GM23338 (cell line): ENCODE measurements at regions not wholly inside any gene's neighbourhood (a gene's known extent, or its start where the extent isn't known, plus 50 kb on each side); places are given as distances from the start of the nearest gene placed in this dataset.

Source experiments
- ATAC-seq: fragments of 200-7000 bp; cut with Tn5 transposase; 3 replicates; pipeline ENCODE4 v1.9.1; 2020
- DNase-seq: peaks from one replicate; pipeline ENCODE4 v3.0.0-alpha.2; 2015; ENCODE audit warnings: low spot score
- H2AFZ ChIP-seq: fragments of 200-600 bp; sonication (generic); 2 replicates; pipeline ENCODE4 v1.8.0; 2016; ENCODE audit warnings: antibody characterized with exemption, mild to moderate bottlenecking, moderate library complexity
- H3F3A ChIP-seq: fragments of 200-600 bp; sonication (generic); replicated peaks from 2 replicates; pipeline ENCODE4 v1.8.0; 2017; ENCODE audit warnings: antibody characterized with exemption, mixed run types, low read depth
- H3K27ac ChIP-seq: fragments of 200-600 bp; sonication (generic); 2 replicates; pipeline ENCODE4 v1.6.1; 2016; ENCODE audit warnings: low read depth
- H3K27me3 ChIP-seq: fragments of 200-600 bp; sonication (generic); 2 replicates; pipeline ENCODE4 v1.8.0; 2016; ENCODE audit warnings: mild to moderate bottlenecking, mixed run types, moderate library complexity; ENCODE audit not compliant: insufficient read depth
- H3K36me3 ChIP-seq: fragments of 200-600 bp; sonication (generic); 2 replicates; pipeline ENCODE4 v1.8.0; 2016; ENCODE audit warnings: mild to moderate bottlenecking; ENCODE audit not compliant: insufficient read depth
- H3K4me1 ChIP-seq: fragments of 200-600 bp; sonication (generic); 2 replicates; pipeline ENCODE4 v1.8.0; 2016; ENCODE audit warnings: mild to moderate bottlenecking, moderate library complexity; ENCODE audit not compliant: insufficient read depth
- H3K4me2 ChIP-seq: fragments of 200-600 bp; sonication (generic); 2 replicates; pipeline ENCODE4 v1.7.1; 2017; ENCODE audit warnings: mixed run types
- H3K4me3 ChIP-seq: fragments of 200-600 bp; sonication (generic); 2 replicates; pipeline ENCODE4 v1.6.1; 2016; ENCODE audit warnings: mixed run types
- H3K79me2 ChIP-seq: fragments of 200-600 bp; sonication (generic); replicated peaks from 2 replicates; pipeline ENCODE4 v1.8.0; 2017; ENCODE audit warnings: mild to moderate bottlenecking; ENCODE audit not compliant: insufficient read depth
- H3K9me2 ChIP-seq: fragments of 200-600 bp; sonication (generic); 2 replicates; pipeline ENCODE4 v1.8.0; 2017; ENCODE audit not compliant: insufficient read depth
- H4K20me1 ChIP-seq: fragments of 200-600 bp; sonication (generic); replicated peaks from 2 replicates; pipeline ENCODE4 v1.8.0; 2017; ENCODE audit warnings: mild to moderate bottlenecking; ENCODE audit not compliant: insufficient read depth
- H3K27ac Mint-ChIP-seq: 2 replicates; pipeline ENCODE4 v1.8.0; 2020; ENCODE audit warnings: inconsistent platforms, mild to moderate bottlenecking, moderate library complexity, mixed read lengths
- H3K27me3 Mint-ChIP-seq: 3 replicates; pipeline ENCODE4 v1.8.0; 2022; ENCODE audit warnings: low read depth, mild to moderate bottlenecking, moderate library complexity, mixed read lengths, inconsistent platforms; ENCODE audit not compliant: insufficient read depth, poor library complexity
- H3K36me3 Mint-ChIP-seq: 3 replicates; pipeline ENCODE4 v1.8.0; 2021; ENCODE audit warnings: low read depth, mild to moderate bottlenecking, inconsistent platforms, moderate library complexity, mixed read lengths
- H3K4me1 Mint-ChIP-seq: 3 replicates; pipeline ENCODE4 v1.8.0; 2020; ENCODE audit warnings: mild to moderate bottlenecking, inconsistent platforms, mixed read lengths
- H3K4me3 Mint-ChIP-seq: 3 replicates; pipeline ENCODE4 v1.8.0; 2021; ENCODE audit warnings: moderate library complexity, mild to moderate bottlenecking, inconsistent platforms, mixed read lengths
- H3K9me3 Mint-ChIP-seq: 3 replicates; pipeline ENCODE4 v1.8.0; 2020; ENCODE audit warnings: moderate library complexity, mild to moderate bottlenecking, inconsistent platforms, mixed read lengths
- CREB1 ChIP-seq: fragments of 250-450 bp; sonication (Bioruptor Pico); IDR thresholded peaks from 2 replicates; pipeline ENCODE4 v1.5.0; 2020; ENCODE audit warnings: low read depth, mild to moderate bottlenecking, moderate library complexity
- EZH2 ChIP-seq: fragments of 200-600 bp; sonication (generic); IDR thresholded peaks from one replicate; pipeline ENCODE4 v1.8.0; 2017; ENCODE audit warnings: antibody characterized with exemption, mild to moderate bottlenecking, low read depth; ENCODE audit not compliant: unreplicated experiment
- EZH2phosphoT487 ChIP-seq: fragments of 200-600 bp; sonication (generic); IDR thresholded peaks from one replicate; pipeline ENCODE4 v1.8.1; 2018; ENCODE audit warnings: antibody characterized with exemption; ENCODE audit not compliant: unreplicated experiment
- JUNB ChIP-seq: IDR thresholded peaks from one replicate; pipeline ENCODE4 v1.6.1; 2016; ENCODE audit warnings: antibody characterized with exemption; ENCODE audit not compliant: unreplicated experiment
- NANOG ChIP-seq: IDR thresholded peaks from 2 replicates; pipeline ENCODE4 v1.6.1; 2016; ENCODE audit warnings: antibody characterized with exemption, borderline replicate concordance
- POLR2AphosphoS5 ChIP-seq: IDR thresholded peaks from 2 replicates; pipeline ENCODE4 v1.6.1; 2016; ENCODE audit warnings: antibody characterized with exemption, low read depth
- STAT1 ChIP-seq: IDR thresholded peaks from one replicate; pipeline ENCODE4 v1.6.1; 2016; ENCODE audit warnings: antibody characterized with exemption; ENCODE audit not compliant: unreplicated experiment
- ZNF114 ChIP-seq: fragments of 250-450 bp; sonication (Bioruptor Pico); IDR thresholded peaks from 2 replicates; pipeline ENCODE4 v1.5.0; 2020; ENCODE audit warnings: mild to moderate bottlenecking, moderate library complexity
- ZNF331 ChIP-seq: fragments of 250-450 bp; sonication (Bioruptor Pico); IDR thresholded peaks from 2 replicates; pipeline ENCODE4 v1.5.0; 2020; ENCODE audit warnings: low read depth, mild to moderate bottlenecking, moderate library complexity
- TF ChIP-seq, protein P1 (sequence below), 2 experiments: fragments of 200-600 bp in 1 of 2; sonication (generic) in 1 of 2; conservative IDR thresholded peaks; 2 replicates each; pipeline versions ENCODE4 v1.5.1 to v1.6.1; 2016 to 2017; ENCODE audit warnings: antibody characterized with exemption in 2 of 2, low read depth in 2 of 2, mild to moderate bottlenecking in 2 of 2, moderate library complexity in 1 of 2
- TF ChIP-seq, protein P2 (sequence below): IDR thresholded peaks from 2 replicates; pipeline ENCODE4 v1.6.1; 2016; ENCODE audit warnings: antibody characterized with exemption
- TF ChIP-seq, protein P3 (sequence below): IDR thresholded peaks from one replicate; pipeline ENCODE4 v1.6.1; 2018; ENCODE audit warnings: antibody characterized with exemption; ENCODE audit not compliant: unreplicated experiment
- TF ChIP-seq, protein P4 (sequence below): fragments of 250-450 bp; sonication (Bioruptor Pico); IDR thresholded peaks from 2 replicates; pipeline ENCODE4 v1.5.0; 2020; ENCODE audit warnings: mild to moderate bottlenecking, moderate library complexity

DNA sequence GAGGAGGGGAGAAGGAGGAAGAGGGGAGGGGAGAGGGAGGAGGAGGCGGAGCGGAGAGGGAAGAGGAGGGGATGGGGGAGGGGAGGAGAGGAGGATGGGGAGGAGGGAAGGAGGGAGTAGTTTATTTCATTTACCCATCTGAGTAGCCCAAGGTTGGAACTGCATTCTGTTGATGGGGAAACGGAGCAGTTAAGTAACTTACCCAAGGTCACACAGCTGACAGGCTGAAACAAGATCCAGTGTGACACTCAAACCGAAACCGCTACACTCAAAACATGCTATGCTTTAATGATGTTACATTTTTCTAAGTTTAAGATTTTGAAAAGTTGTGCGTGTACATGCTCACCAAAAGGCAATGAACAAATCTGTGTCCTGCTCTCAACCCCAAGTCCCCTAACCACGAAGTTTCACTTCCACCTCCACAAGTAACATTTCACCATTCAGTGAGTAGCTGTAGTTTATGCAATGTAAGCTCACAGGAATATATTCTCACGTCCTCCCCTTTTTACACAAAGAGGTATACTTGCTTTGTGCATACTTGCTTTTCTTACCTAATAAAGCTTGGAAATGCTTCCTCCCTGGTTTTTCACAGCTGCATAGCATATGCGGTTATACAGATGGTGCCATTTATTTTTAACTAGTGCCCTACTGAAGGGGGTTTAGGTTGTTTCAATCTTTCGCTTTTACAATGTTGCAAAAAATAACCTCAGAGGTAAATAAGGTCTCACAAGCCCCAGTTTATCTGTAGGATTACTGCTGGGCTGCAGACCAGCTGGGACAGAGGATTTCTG lies 275.3 kb downstream of the PARN start:
- H4K20me1 ChIP-seq = no peaks in the 10 kb centered on the region
- ATAC-seq = no peak
- H3K27me3 ChIP-seq = no peaks in the 10 kb centered on the region
- no peaks in the 10 kb centered on the region for H3K79me2 ChIP-seq
- Mint-ChIP-seq H3K27me3 (peaks cover 9% of the 10 kb centered on the region), H3K4me1 (peaks cover 10% of the 10 kb centered on the region; the same call in 2 of the 3 replicates), H3K9me3 (no peaks in the 10 kb centered on the region; the same call in 1 of the 3 replicates), H3K36me3 (no peaks in the 10 kb centered on the region), H3K27ac (no peak overlapping the region), H3K4me3 (no peak overlapping the region)
- TF ChIP-seq EZH2 (no peak), ZNF114 (CRISPR knock-in tag) (no peak), ZNF331 (CRISPR knock-in tag) (no peak), NANOG (no peak), CREB1 (CRISPR knock-in tag) (no peak), STAT1 (no peak), POLR2AphosphoS5 (no peak), JUNB (no peak), EZH2phosphoT487 (no peak)
- TF ChIP-seq, protein P1, sequence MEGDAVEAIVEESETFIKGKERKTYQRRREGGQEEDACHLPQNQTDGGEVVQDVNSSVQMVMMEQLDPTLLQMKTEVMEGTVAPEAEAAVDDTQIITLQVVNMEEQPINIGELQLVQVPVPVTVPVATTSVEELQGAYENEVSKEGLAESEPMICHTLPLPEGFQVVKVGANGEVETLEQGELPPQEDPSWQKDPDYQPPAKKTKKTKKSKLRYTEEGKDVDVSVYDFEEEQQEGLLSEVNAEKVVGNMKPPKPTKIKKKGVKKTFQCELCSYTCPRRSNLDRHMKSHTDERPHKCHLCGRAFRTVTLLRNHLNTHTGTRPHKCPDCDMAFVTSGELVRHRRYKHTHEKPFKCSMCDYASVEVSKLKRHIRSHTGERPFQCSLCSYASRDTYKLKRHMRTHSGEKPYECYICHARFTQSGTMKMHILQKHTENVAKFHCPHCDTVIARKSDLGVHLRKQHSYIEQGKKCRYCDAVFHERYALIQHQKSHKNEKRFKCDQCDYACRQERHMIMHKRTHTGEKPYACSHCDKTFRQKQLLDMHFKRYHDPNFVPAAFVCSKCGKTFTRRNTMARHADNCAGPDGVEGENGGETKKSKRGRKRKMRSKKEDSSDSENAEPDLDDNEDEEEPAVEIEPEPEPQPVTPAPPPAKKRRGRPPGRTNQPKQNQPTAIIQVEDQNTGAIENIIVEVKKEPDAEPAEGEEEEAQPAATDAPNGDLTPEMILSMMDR (conservative IDR thresholded peaks at IDR 0.05; ENCODE audit: low read depth in 2 of 2) = no peak
- TF ChIP-seq, protein P2, sequence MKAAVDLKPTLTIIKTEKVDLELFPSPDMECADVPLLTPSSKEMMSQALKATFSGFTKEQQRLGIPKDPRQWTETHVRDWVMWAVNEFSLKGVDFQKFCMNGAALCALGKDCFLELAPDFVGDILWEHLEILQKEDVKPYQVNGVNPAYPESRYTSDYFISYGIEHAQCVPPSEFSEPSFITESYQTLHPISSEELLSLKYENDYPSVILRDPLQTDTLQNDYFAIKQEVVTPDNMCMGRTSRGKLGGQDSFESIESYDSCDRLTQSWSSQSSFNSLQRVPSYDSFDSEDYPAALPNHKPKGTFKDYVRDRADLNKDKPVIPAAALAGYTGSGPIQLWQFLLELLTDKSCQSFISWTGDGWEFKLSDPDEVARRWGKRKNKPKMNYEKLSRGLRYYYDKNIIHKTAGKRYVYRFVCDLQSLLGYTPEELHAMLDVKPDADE = no peak
- TF ChIP-seq, protein P3, sequence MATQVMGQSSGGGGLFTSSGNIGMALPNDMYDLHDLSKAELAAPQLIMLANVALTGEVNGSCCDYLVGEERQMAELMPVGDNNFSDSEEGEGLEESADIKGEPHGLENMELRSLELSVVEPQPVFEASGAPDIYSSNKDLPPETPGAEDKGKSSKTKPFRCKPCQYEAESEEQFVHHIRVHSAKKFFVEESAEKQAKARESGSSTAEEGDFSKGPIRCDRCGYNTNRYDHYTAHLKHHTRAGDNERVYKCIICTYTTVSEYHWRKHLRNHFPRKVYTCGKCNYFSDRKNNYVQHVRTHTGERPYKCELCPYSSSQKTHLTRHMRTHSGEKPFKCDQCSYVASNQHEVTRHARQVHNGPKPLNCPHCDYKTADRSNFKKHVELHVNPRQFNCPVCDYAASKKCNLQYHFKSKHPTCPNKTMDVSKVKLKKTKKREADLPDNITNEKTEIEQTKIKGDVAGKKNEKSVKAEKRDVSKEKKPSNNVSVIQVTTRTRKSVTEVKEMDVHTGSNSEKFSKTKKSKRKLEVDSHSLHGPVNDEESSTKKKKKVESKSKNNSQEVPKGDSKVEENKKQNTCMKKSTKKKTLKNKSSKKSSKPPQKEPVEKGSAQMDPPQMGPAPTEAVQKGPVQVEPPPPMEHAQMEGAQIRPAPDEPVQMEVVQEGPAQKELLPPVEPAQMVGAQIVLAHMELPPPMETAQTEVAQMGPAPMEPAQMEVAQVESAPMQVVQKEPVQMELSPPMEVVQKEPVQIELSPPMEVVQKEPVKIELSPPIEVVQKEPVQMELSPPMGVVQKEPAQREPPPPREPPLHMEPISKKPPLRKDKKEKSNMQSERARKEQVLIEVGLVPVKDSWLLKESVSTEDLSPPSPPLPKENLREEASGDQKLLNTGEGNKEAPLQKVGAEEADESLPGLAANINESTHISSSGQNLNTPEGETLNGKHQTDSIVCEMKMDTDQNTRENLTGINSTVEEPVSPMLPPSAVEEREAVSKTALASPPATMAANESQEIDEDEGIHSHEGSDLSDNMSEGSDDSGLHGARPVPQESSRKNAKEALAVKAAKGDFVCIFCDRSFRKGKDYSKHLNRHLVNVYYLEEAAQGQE = no peak
- TF ChIP-seq, protein P4, sequence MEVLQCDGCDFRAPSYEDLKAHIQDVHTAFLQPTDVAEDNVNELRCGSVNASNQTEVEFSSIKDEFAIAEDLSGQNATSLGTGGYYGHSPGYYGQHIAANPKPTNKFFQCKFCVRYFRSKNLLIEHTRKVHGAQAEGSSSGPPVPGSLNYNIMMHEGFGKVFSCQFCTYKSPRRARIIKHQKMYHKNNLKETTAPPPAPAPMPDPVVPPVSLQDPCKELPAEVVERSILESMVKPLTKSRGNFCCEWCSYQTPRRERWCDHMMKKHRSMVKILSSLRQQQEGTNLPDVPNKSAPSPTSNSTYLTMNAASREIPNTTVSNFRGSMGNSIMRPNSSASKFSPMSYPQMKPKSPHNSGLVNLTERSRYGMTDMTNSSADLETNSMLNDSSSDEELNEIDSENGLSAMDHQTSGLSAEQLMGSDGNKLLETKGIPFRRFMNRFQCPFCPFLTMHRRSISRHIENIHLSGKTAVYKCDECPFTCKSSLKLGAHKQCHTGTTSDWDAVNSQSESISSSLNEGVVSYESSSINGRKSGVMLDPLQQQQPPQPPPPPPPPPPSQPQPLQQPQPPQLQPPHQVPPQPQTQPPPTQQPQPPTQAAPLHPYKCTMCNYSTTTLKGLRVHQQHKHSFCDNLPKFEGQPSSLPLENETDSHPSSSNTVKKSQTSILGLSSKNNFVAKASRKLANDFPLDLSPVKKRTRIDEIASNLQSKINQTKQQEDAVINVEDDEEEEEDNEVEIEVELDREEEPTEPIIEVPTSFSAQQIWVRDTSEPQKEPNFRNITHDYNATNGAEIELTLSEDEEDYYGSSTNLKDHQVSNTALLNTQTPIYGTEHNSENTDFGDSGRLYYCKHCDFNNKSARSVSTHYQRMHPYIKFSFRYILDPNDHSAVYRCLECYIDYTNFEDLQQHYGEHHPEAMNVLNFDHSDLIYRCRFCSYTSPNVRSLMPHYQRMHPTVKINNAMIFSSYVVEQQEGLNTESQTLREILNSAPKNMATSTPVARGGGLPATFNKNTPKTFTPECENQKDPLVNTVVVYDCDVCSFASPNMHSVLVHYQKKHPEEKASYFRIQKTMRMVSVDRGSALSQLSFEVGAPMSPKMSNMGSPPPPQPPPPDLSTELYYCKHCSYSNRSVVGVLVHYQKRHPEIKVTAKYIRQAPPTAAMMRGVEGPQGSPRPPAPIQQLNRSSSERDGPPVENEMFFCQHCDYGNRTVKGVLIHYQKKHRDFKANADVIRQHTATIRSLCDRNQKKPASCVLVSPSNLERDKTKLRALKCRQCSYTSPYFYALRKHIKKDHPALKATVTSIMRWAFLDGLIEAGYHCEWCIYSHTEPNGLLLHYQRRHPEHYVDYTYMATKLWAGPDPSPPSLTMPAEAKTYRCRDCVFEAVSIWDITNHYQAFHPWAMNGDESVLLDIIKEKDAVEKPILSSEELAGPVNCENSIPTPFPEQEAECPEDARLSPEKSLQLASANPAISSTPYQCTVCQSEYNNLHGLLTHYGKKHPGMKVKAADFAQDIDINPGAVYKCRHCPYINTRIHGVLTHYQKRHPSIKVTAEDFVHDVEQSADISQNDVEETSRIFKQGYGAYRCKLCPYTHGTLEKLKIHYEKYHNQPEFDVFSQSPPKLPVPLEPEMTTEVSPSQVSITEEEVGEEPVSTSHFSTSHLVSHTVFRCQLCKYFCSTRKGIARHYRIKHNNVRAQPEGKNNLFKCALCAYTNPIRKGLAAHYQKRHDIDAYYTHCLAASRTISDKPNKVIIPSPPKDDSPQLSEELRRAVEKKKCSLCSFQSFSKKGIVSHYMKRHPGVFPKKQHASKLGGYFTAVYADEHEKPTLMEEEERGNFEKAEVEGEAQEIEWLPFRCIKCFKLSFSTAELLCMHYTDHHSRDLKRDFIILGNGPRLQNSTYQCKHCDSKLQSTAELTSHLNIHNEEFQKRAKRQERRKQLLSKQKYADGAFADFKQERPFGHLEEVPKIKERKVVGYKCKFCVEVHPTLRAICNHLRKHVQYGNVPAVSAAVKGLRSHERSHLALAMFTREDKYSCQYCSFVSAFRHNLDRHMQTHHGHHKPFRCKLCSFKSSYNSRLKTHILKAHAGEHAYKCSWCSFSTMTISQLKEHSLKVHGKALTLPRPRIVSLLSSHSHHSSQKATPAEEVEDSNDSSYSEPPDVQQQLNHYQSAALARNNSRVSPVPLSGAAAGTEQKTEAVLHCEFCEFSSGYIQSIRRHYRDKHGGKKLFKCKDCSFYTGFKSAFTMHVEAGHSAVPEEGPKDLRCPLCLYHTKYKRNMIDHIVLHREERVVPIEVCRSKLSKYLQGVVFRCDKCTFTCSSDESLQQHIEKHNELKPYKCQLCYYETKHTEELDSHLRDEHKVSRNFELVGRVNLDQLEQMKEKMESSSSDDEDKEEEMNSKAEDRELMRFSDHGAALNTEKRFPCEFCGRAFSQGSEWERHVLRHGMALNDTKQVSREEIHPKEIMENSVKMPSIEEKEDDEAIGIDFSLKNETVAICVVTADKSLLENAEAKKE (CRISPR knock-in tag) = no peak
- H3K4me1 ChIP-seq = peaks cover 6% of the 10 kb centered on the region
- no peak overlapping the region for H3K27ac ChIP-seq
- no peak for DNase-seq
- H3F3A ChIP-seq = no peaks in the 10 kb centered on the region
- H3K4me2 ChIP-seq = peak overlapping the region; percentile 53; the same call in 1 of the 2 replicates
- 0 out of 2 replicates have a peak, but pooled peaks cover 3% of the 10 kb centered on the region for H3K9me2 ChIP-seq
- H3K36me3 ChIP-seq = no peaks in the 10 kb centered on the region
- 0 out of 2 replicates have a peak overlapping the region, but pooled peaks have one; percentile 69 for H2AFZ ChIP-seq
- no peak overlapping the region for H3K4me3 ChIP-seq
